HG02798 (cell line): ENCODE measurements at regions not wholly inside any gene's neighbourhood (a gene's known extent, or its start where the extent isn't known, plus 50 kb on each side); places are given as distances from the start of the nearest gene placed in this dataset.

Source experiments
- ATAC-seq: cut with Tn5 transposase; IDR thresholded peaks from one replicate; pipeline ENCODE4 v1.9.1; 2021; ENCODE audit warnings: mild to moderate bottlenecking; ENCODE audit not compliant: unreplicated experiment, poor library complexity

- no peak for ATAC-seq
Observed at GRCh38 chr5:39863926-39864552, 439.3 kb upstream of the DAB2 start.

- no peak for ATAC-seq
Observed at GRCh38 chr5:39857041-39857440, 432.3 kb upstream of the DAB2 start.

DNA sequence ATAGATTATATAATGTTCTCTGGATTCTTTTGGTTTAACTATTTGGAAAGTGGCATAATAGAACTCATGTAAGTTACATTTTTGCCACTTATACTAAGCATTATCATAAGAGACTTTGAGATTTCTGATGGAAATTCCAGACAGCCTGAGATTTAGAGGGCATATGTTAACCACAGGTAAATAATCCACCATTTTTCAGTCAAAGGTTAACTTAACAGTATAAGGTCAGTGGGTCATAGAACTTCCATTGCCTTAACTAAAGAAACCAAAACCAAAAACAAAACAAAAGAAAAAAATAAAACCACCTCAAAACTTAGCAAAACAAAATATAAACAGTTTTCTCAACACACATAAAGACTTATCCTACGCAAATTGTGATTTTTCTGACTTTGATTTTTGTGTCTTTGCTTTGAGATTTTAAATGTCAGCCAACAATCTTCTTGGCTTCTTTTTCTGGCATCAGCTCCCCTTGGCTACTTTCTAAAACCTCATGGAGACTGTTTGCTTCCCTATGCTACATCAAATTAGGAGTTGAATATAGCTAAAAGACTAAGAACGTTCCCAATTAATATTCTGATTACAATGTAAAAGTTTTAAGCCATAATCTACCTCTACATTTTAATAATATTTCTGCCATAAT is 430.1 kb upstream of the DAB2 start:
- no peak for ATAC-seq

GRCh38 chr5:39850291-39850690 is 425.5 kb upstream of the DAB2 start:
- no peak for ATAC-seq

GRCh38 chr5:39846144-39846543 is 421.4 kb upstream of the DAB2 start:
- ATAC-seq: no peak

GRCh38 chr5:39843767-39844166 is 419.0 kb upstream of the DAB2 start:
- ATAC-seq: no peak

DNA sequence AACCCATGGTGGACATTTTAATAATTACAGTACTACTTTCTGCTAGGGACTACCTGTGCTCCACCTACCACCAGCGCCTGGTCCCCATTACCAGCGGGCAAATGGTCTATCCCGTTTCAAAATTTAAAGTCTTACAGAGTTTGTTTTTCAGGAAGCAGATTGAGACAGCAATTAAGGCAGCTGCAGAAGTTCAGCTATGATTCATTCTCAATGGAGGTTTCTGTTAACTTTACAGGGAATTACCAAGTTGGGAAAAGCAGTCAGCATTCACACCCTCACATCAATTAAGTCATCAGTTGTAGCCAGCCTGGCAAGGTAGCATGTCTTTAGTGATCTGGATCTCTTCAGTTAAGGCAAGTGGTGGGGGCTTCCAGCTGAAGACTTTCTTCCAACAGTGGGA is 410.6 kb upstream of the DAB2 start:
- ATAC-seq: no peak

- no peak for ATAC-seq
Observed at GRCh38 chr5:39829441-39829840, 404.7 kb upstream of the DAB2 start.

GRCh38 chr5:39826051-39826450 is 401.3 kb upstream of the DAB2 start:
- no peak for ATAC-seq

DNA sequence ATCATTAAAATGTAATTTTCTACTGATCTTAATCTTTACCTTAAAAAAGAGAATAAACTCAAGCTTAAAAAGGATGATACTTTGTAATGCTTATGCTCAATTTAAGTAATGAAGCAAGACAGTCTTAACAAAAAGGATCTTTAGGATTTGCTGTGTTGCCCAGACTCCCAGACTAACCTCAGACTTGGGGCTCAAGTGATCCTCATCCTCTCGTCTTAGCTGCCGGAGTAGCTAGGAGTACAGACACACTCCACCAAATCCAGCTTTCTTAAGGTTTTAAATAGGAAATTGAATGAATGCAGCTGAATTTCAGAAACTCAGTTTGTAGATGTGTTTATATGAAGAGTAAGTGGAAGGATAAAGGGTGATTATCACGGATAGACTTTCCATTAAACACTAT is 400.5 kb upstream of the DAB2 start:
- no peak for ATAC-seq

- ATAC-seq: no peak
Observed at GRCh38 chr5:39822020-39822419, 397.2 kb upstream of the DAB2 start.

DNA sequence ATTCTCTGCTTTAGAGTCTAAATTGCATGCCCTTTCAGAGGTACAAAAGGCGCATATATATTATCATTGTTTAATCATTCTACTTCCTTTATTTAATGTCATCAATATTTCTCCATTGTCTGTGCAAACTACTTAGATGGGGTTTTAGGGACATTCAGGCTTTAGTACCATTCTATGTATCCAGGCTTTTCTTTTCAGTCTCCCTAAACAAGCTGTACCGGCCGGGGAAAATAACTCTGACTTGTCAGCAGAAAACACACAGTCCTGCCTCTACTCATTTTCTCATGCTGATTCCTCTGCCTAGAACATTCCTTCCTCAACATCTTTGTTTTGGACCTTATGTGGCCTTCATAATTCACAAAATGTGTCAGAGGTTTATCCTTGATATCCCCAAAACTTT is 392.1 kb upstream of the DAB2 start:
- no peak for ATAC-seq

DNA sequence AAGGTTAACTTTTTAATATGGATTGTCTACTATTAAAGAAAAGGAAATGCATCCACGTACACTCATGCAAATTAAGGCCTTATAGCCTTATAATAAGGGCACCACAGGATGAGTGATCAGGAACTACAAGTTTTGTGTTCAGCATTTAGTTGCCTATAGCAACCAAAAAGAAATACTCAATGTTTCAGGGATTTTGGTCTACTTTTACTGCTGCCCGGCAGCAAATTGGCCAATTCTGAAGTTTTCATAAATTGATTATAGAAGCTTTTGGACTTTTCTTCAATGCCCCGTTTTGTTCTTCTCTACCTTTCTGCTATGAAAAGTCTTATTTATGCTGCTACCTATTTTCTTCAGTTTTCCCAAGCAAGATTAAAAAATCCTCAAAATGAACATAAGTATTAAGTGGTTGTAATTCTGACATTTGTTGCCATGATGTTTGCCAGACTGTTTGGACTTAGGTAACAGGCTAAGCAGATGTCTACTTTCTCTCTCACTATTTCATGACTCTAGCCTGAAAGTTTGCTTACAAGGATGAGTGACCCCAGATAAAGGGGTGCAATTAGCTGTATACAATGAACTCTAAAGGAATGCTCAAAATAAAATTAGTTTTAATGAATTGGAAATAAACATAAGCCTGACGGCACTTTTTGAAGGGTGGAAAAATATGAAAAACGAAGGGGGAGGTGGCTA is 391.5 kb upstream of the DAB2 start:
- ATAC-seq: no peak

- ATAC-seq: no peak
Observed at GRCh38 chr5:39815711-39816110, 390.9 kb upstream of the DAB2 start.

DNA sequence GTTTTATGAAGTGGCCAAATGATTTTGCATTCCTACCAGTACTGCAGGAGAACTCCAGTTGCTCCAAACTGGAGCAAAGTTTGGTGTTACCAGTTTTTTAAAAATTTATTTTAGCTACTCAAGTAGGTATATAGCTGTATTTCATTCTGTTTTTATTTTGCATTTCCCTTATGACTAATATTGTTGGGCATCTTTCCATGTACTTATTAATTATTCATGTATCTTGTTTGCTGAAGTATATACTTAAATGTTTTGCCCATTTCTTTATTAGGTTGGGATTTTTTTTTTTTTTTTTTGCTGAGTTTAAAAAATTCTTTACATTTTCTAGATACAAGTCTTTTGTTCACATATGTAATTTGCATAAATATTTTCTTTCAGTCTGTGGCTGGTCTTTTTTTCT is 386.6 kb upstream of the DAB2 start:
- no peak for ATAC-seq

DNA sequence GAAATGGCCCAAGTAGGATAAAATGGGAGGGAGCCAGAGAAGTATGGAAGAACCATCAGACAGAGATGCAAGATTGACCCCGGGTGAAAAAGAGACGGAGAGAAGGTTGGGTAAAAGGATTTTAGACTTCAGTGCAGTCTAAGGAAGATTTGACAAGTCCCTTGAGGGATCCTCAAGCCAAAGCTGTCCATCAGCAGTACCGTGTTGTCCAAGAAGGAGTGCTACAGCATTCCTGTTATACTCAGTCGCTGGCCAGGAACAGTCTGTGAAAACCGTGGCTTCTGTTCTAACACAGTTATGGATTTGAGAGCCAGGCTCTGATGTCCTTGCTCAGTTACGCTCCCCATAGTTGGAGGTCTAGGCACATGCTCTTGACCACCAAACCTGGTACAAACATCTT is 383.9 kb upstream of the DAB2 start:
- ATAC-seq: no peak

DNA sequence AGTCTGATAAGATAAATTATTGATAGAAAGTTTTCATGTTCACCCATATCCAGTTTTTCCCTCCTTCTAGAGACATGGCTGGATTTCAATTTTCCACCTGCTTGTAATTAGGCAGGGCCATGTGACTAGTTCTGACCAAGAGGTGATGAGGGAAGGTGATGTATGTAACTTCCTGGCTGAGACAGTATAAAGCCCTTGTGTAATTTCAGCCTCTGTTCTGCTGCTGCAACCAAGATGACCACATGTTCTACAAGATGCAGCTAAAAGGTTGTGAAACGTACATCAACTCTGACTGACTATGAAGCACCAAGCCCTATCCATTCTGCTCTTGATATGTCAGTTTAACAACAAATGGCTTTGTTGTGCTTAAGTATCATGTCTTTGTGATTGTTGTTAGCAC is 376.5 kb upstream of the DAB2 start:
- no peak for ATAC-seq

GRCh38 chr5:39800042-39800601 is 375.3 kb upstream of the DAB2 start:
- ATAC-seq: no peak

DNA sequence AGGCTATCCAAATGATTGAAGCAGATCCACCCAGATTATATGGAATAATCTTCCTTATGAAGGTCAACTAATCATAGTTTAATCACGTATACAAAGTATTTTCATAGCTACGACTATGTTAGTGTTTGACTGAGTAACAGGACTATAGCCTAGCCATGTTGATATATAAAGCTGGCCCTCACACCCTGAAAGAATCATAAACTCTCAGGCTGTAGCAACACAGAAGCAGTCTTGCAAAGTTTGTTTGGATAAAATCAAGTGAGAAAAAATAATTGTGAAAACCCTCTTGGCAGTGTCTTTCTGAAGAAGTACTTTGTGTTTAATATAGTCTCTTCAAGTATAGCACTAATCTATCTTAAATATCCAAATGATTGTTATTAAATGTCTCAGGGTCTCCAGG is 374.5 kb upstream of the DAB2 start:
- no peak for ATAC-seq

- ATAC-seq: no peak
Observed at GRCh38 chr5:39794513-39795210, 369.9 kb upstream of the DAB2 start.

- ATAC-seq: no peak
Observed at GRCh38 chr5:39785410-39785809, 360.6 kb upstream of the DAB2 start.
